Tibial nerve (tissue), 4 donors: ENCODE measurements at regions not wholly inside any gene's neighbourhood (a gene's known extent, or its start where the extent isn't known, plus 50 kb on each side); places are given as distances from the start of the nearest gene placed in this dataset.

Experiments used
- EP300 ChIP-seq, 2 donors: sonication (generic); formaldehyde crosslinking; IDR thresholded peaks; one replicate each; pipeline ENCODE4 v1.6.1; 2017; ENCODE audit warnings: antibody characterized with exemption in 2 of 2, mild to moderate bottlenecking in 1 of 2
- POLR2A ChIP-seq, 2 donors: fragments of 450-650 bp; IDR thresholded peaks; one replicate each; pipeline ENCODE4 v1.6.1; 2017; ENCODE audit warnings: antibody characterized with exemption in 2 of 2, mild to moderate bottlenecking in 2 of 2, moderate library complexity in 2 of 2
- TF ChIP-seq, protein P1 (sequence below), 5 experiments: fragments of 200-600 bp in 3 of 5; fragments of 450-650 bp in 2 of 5; sonication (generic) in 3 of 5; IDR thresholded peaks; one replicate each; pipeline ENCODE4 v1.5.1; 2016 to 2019; ENCODE audit warnings: antibody characterized with exemption in 5 of 5, mild to moderate bottlenecking in 3 of 5, moderate library complexity in 2 of 5

GRCh38 chr2:59658906-59659635 is 894.4 kb downstream of the BCL11A start:
- TF ChIP-seq, protein P1, sequence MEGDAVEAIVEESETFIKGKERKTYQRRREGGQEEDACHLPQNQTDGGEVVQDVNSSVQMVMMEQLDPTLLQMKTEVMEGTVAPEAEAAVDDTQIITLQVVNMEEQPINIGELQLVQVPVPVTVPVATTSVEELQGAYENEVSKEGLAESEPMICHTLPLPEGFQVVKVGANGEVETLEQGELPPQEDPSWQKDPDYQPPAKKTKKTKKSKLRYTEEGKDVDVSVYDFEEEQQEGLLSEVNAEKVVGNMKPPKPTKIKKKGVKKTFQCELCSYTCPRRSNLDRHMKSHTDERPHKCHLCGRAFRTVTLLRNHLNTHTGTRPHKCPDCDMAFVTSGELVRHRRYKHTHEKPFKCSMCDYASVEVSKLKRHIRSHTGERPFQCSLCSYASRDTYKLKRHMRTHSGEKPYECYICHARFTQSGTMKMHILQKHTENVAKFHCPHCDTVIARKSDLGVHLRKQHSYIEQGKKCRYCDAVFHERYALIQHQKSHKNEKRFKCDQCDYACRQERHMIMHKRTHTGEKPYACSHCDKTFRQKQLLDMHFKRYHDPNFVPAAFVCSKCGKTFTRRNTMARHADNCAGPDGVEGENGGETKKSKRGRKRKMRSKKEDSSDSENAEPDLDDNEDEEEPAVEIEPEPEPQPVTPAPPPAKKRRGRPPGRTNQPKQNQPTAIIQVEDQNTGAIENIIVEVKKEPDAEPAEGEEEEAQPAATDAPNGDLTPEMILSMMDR (IDR thresholded peaks at IDR 0.05) = no peak
- no peak for TF ChIP-seq EP300 (IDR thresholded peaks at IDR 0.05)
- no peak for TF ChIP-seq POLR2A (IDR thresholded peaks at IDR 0.05)
